HCT116 (cell line): ENCODE measurements at regions not wholly inside any gene's neighbourhood (a gene's known extent, or its start where the extent isn't known, plus 50 kb on each side); places are given as distances from the start of the nearest gene placed in this dataset.

Source experiments
- ATAC-seq: fragments of 200-7000 bp; cut with Tn5 transposase; 2 replicates; pipeline ENCODE4 v1.9.1; 2020; ENCODE audit warnings: mild to moderate bottlenecking, moderate library complexity
- BruUV-seq: library from RNA; stranded (reverse); fragments of 400-500 nt; replicated peaks from 2 replicates; lab custom pipeline; 2021; lab: Mats Ljungman, UMichigan
- CTCF ChIA-PET: fragments of 300-600 bp; sonication (Branson Sonifier 250); formaldehyde crosslinking; loops from one replicate; lab custom pipeline; 2021; ENCODE audit warnings: antibody characterized with exemption; lab: Charles Lee
- POLR2A ChIA-PET: fragments of 300-600, 350-600 bp; sonication (Branson Sonifier 250); formaldehyde crosslinking; loops from one replicate; lab custom pipeline; 2021; ENCODE audit warnings: antibody characterized with exemption; lab: Charles Lee
- RAD21 ChIA-PET, 2 experiments: fragments of 300-600 bp; sonication (Branson Sonifier 250); formaldehyde crosslinking; loops; one replicate each; lab custom pipeline; 2023; ENCODE audit warnings: low total read pairs in 2 of 2; ENCODE audit not compliant: uncharacterized antibody in 2 of 2, unreplicated experiment in 2 of 2, low non-redundant PET in 1 of 2; lab: Charles Lee
- DNase-seq: peaks from one replicate; pipeline ENCODE4 v3.0.0-alpha.2; 2010; ENCODE audit warnings: low read depth, low spot score
- H2AFZ ChIP-seq: fragments of 200-600 bp; shearing (Covaris generic), sonication (generic); 2 replicates; pipeline ENCODE4 v1.6.1; 2017; ENCODE audit warnings: low read depth, mixed run types, mixed read lengths, antibody characterized with exemption, low read length; ENCODE audit not compliant: poor library complexity, severe bottlenecking
- H3K27ac ChIP-seq: 2 replicates; pipeline ENCODE4 v1.5.1; 2012; ENCODE audit warnings: low read depth, low read length
- H3K27me3 ChIP-seq: fragments of 200-600 bp; sonication (generic); 2 replicates; pipeline ENCODE4 v1.6.1; 2016; ENCODE audit warnings: mixed run types, low read length, mixed read lengths; ENCODE audit not compliant: insufficient read depth
- H3K36me3 ChIP-seq, 2 experiments: fragments of 200-500 bp in 1 of 2; fragments of 200-600 bp in 1 of 2; sonication (Bioruptor generic) in 1 of 2; sonication (generic) in 1 of 2; 2 replicates each; pipeline versions ENCODE4 v1.5.1 to v1.6.1; 2014 to 2016; ENCODE audit warnings: low read length in 2 of 2, inconsistent platforms in 1 of 2, mixed read lengths in 1 of 2, mixed run types in 1 of 2; ENCODE audit not compliant: insufficient read depth in 2 of 2, control insufficient read depth in 1 of 2
- H3K4me1 ChIP-seq, 2 experiments: fragments of 200-600 bp in 1 of 2; sonication (generic) in 1 of 2; 2 replicates each; pipeline versions ENCODE4 v1.5.1 to v1.6.1; 2012 to 2017; ENCODE audit warnings: low read length in 2 of 2, inconsistent platforms in 1 of 2, mild to moderate bottlenecking in 1 of 2, mixed read lengths in 1 of 2, mixed run types in 1 of 2, moderate library complexity in 1 of 2; ENCODE audit not compliant: insufficient read depth in 2 of 2, control insufficient read depth in 1 of 2
- H3K4me2 ChIP-seq: fragments of 200-600 bp; sonication (generic); 2 replicates; pipeline ENCODE4 v1.6.1; 2017; ENCODE audit warnings: mixed run types, low read length, mixed read lengths
- H3K4me3 ChIP-seq, 2 experiments: fragments of 200-600 bp in 1 of 2; sonication (generic) in 1 of 2; replicated peaks in 1 of 2; 2 replicates each; pipeline ENCODE4 v1.5.1; 2011 to 2016; ENCODE audit warnings: low read length in 2 of 2, control low read depth in 1 of 2, low read depth in 1 of 2, mild to moderate bottlenecking in 1 of 2, mixed read lengths in 1 of 2, mixed run types in 1 of 2
- H3K79me2 ChIP-seq: fragments of 200-600 bp; sonication (generic); 2 replicates; pipeline ENCODE4 v1.6.1; 2017; ENCODE audit warnings: mild to moderate bottlenecking, mixed run types, low read length, moderate library complexity, mixed read lengths; ENCODE audit not compliant: insufficient read depth
- H3K9ac ChIP-seq: fragments of 200-600 bp; sonication (generic); 2 replicates; pipeline ENCODE4 v1.6.1; 2016; ENCODE audit warnings: low read length, mixed read lengths
- H3K9me2 ChIP-seq: fragments of 200-600 bp; sonication (generic), shearing (Covaris generic); 2 replicates; pipeline ENCODE4 v1.6.1; 2017; ENCODE audit warnings: mixed run types, mild to moderate bottlenecking, moderate library complexity; ENCODE audit not compliant: insufficient read depth
- H3K9me3 ChIP-seq, 2 experiments: fragments of 200-500 bp in 1 of 2; fragments of 200-600 bp in 1 of 2; sonication (Bioruptor generic) in 1 of 2; sonication (generic) in 1 of 2; 2 replicates each; pipeline ENCODE4 v1.6.1; 2014 to 2017; ENCODE audit warnings: low read length in 2 of 2, mixed read lengths in 2 of 2, inconsistent platforms in 1 of 2, low read depth in 1 of 2, mild to moderate bottlenecking in 1 of 2, mixed run types in 1 of 2, moderate library complexity in 1 of 2; ENCODE audit not compliant: control insufficient read depth in 1 of 2, insufficient read depth in 1 of 2
- H4K20me1 ChIP-seq: fragments of 200-600 bp; sonication (generic), shearing (Covaris generic); 2 replicates; pipeline ENCODE4 v1.6.1; 2017; ENCODE audit warnings: mixed run types, mild to moderate bottlenecking, moderate library complexity; ENCODE audit not compliant: insufficient read depth
- CBX3 ChIP-seq: IDR thresholded peaks from 2 replicates; pipeline ENCODE4 v1.6.1; 2012; ENCODE audit warnings: low read depth
- EGR1 ChIP-seq: IDR thresholded peaks from 2 replicates; pipeline ENCODE4 v1.6.1; 2012; ENCODE audit warnings: low read depth
- EZH2 ChIP-seq: fragments of 200-600 bp; sonication (generic); IDR thresholded peaks from 2 replicates; pipeline ENCODE4 v1.6.1; 2017; ENCODE audit warnings: antibody characterized with exemption, mixed run types
- FOSL1 ChIP-seq: IDR thresholded peaks from 2 replicates; pipeline ENCODE4 v1.6.1; 2012; ENCODE audit warnings: low read depth
- JUND ChIP-seq: IDR thresholded peaks from 2 replicates; pipeline ENCODE4 v1.6.1; 2012
- POLR2A ChIP-seq: IDR thresholded peaks from 2 replicates; pipeline ENCODE4 v1.7.0; 2011; ENCODE audit warnings: borderline replicate concordance; ENCODE audit not compliant: insufficient read depth, insufficient read length; ENCODE audit errors: extremely low read depth
- POLR2AphosphoS5 ChIP-seq: IDR thresholded peaks from 2 replicates; pipeline ENCODE4 v1.6.1; 2011; ENCODE audit warnings: mild to moderate bottlenecking, low read depth, low read length, moderate library complexity
- RAD21 ChIP-seq: IDR thresholded peaks from 2 replicates; pipeline ENCODE4 v1.6.1; 2012; ENCODE audit warnings: low read depth, mild to moderate bottlenecking
- SIN3A ChIP-seq: IDR thresholded peaks from 2 replicates; pipeline ENCODE4 v1.6.1; 2012; ENCODE audit warnings: low read depth
- SP1 ChIP-seq: IDR thresholded peaks from 2 replicates; pipeline ENCODE4 v1.6.1; 2012; ENCODE audit warnings: low read depth
- SRF ChIP-seq: IDR thresholded peaks from 2 replicates; pipeline ENCODE4 v1.6.1; 2012; ENCODE audit warnings: low read depth
- TCF7L2 ChIP-seq: IDR thresholded peaks from 2 replicates; pipeline ENCODE4 v1.7.0; 2011; ENCODE audit warnings: borderline replicate concordance, inconsistent platforms; ENCODE audit not compliant: insufficient read depth, insufficient read length; ENCODE audit errors: extremely low read depth
- ZFX ChIP-seq: fragments of 450-650 bp; IDR thresholded peaks from 2 replicates; pipeline ENCODE4 v1.6.1; 2017
- ZNF274 ChIP-seq: fragments of 200-500 bp; sonication (Bioruptor generic); IDR thresholded peaks from 2 replicates; pipeline ENCODE4 v1.6.1; 2014; ENCODE audit warnings: mild to moderate bottlenecking, low read depth, low read length, inconsistent platforms
- intact Hi-C: fragments of 100-400 bp; cut with micrococcal nuclease; formaldehyde crosslinking; loops from 2 replicates; pipeline ENCODE4 v1.10.0; 2022
- TF ChIP-seq, protein P1 (sequence below): IDR thresholded peaks from 2 replicates; pipeline ENCODE4 v1.6.1; 2012; ENCODE audit warnings: low read depth
- TF ChIP-seq, protein P2 (sequence below), 3 experiments: fragments of 200-600 bp in 1 of 3; sonication (generic) in 1 of 3; IDR thresholded peaks in 2 of 3; conservative IDR thresholded peaks in 1 of 3; 2 replicates each; pipeline ENCODE4 v1.5.1; 2012 to 2017; ENCODE audit warnings: low read depth in 2 of 3, low read length in 2 of 3, antibody characterized with exemption in 1 of 3, borderline replicate concordance in 1 of 3, control low read depth in 1 of 3, mild to moderate bottlenecking in 1 of 3, mixed read lengths in 1 of 3, mixed run types in 1 of 3, moderate library complexity in 1 of 3; ENCODE audit not compliant: insufficient read depth in 1 of 3
- TF ChIP-seq, protein P3 (sequence below): IDR thresholded peaks from 2 replicates; pipeline ENCODE4 v1.6.1; 2012
- TF ChIP-seq, protein P4 (sequence below): IDR thresholded peaks from 2 replicates; pipeline ENCODE4 v1.6.1; 2011; ENCODE audit warnings: mild to moderate bottlenecking, low read length, moderate library complexity; ENCODE audit not compliant: insufficient replicate concordance; ENCODE audit errors: extremely low read depth

DNA sequence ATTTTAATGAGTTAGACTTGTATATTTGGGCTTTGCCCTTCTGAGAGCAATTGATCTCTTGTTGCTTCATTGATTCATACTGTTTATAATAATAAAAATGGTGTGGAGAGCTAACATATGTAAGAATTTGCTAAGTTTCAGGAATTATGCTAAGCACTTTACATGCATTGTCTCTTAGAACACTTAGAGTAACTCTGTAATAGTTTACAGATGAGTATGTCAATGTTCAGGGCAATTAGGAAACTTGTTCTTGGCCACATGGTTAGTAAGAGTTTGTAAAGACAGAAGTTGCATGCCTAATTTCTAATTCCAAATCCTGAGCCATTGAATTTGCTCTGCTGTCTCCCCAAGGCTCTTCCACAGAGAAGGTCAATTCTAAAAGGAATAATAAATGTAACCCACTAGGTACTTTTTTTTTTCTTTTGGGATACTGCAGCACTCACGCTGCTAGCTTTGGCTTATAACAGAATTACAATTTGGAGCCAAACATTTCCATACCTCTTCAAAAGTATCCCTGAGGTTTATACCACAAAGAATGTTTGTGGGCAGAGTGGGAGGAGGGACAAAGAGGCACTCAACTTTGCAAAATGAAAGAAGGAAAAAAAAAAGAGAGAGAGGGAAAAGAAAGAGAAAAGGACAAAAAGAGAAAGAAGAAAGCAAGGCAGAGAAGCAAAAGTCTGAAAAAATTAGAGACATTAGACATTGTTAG, 232.4 kb downstream of the CALCRL start:
- ChIA-PET CTCF (no interaction called here), RAD21 (no interaction called here), POLR2A (no interaction called here)
- TF ChIP-seq ZNF274 (no peak), FOSL1 (no peak), SRF (no peak), TCF7L2 (no peak), POLR2AphosphoS5 (no peak), SP1 (no peak), CBX3 (no peak), JUND (no peak), ZFX (no peak), EZH2 (no peak), RAD21 (no peak), EGR1 (no peak), SIN3A (no peak), POLR2A (no peak)
- TF ChIP-seq, protein P1, sequence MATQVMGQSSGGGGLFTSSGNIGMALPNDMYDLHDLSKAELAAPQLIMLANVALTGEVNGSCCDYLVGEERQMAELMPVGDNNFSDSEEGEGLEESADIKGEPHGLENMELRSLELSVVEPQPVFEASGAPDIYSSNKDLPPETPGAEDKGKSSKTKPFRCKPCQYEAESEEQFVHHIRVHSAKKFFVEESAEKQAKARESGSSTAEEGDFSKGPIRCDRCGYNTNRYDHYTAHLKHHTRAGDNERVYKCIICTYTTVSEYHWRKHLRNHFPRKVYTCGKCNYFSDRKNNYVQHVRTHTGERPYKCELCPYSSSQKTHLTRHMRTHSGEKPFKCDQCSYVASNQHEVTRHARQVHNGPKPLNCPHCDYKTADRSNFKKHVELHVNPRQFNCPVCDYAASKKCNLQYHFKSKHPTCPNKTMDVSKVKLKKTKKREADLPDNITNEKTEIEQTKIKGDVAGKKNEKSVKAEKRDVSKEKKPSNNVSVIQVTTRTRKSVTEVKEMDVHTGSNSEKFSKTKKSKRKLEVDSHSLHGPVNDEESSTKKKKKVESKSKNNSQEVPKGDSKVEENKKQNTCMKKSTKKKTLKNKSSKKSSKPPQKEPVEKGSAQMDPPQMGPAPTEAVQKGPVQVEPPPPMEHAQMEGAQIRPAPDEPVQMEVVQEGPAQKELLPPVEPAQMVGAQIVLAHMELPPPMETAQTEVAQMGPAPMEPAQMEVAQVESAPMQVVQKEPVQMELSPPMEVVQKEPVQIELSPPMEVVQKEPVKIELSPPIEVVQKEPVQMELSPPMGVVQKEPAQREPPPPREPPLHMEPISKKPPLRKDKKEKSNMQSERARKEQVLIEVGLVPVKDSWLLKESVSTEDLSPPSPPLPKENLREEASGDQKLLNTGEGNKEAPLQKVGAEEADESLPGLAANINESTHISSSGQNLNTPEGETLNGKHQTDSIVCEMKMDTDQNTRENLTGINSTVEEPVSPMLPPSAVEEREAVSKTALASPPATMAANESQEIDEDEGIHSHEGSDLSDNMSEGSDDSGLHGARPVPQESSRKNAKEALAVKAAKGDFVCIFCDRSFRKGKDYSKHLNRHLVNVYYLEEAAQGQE: no peak
- TF ChIP-seq, protein P2, sequence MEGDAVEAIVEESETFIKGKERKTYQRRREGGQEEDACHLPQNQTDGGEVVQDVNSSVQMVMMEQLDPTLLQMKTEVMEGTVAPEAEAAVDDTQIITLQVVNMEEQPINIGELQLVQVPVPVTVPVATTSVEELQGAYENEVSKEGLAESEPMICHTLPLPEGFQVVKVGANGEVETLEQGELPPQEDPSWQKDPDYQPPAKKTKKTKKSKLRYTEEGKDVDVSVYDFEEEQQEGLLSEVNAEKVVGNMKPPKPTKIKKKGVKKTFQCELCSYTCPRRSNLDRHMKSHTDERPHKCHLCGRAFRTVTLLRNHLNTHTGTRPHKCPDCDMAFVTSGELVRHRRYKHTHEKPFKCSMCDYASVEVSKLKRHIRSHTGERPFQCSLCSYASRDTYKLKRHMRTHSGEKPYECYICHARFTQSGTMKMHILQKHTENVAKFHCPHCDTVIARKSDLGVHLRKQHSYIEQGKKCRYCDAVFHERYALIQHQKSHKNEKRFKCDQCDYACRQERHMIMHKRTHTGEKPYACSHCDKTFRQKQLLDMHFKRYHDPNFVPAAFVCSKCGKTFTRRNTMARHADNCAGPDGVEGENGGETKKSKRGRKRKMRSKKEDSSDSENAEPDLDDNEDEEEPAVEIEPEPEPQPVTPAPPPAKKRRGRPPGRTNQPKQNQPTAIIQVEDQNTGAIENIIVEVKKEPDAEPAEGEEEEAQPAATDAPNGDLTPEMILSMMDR (IDR thresholded peaks at IDR 0.05 in 2 of 3, conservative IDR thresholded peaks at IDR 0.05 in 1 of 3; ENCODE audit: borderline replicate concordance in 1 of 3, insufficient read depth in 1 of 3, low read depth in 2 of 3, low read length in 2 of 3): no peak
- TF ChIP-seq, protein P3, sequence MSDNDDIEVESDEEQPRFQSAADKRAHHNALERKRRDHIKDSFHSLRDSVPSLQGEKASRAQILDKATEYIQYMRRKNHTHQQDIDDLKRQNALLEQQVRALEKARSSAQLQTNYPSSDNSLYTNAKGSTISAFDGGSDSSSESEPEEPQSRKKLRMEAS: no peak
- TF ChIP-seq, protein P4, sequence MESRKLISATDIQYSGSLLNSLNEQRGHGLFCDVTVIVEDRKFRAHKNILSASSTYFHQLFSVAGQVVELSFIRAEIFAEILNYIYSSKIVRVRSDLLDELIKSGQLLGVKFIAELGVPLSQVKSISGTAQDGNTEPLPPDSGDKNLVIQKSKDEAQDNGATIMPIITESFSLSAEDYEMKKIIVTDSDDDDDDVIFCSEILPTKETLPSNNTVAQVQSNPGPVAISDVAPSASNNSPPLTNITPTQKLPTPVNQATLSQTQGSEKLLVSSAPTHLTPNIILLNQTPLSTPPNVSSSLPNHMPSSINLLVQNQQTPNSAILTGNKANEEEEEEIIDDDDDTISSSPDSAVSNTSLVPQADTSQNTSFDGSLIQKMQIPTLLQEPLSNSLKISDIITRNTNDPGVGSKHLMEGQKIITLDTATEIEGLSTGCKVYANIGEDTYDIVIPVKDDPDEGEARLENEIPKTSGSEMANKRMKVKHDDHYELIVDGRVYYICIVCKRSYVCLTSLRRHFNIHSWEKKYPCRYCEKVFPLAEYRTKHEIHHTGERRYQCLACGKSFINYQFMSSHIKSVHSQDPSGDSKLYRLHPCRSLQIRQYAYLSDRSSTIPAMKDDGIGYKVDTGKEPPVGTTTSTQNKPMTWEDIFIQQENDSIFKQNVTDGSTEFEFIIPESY: no peak
- H4K20me1 ChIP-seq: no peaks in the 10 kb centered on the region
- no peak overlapping the region for H2AFZ ChIP-seq
- no peaks in the 10 kb centered on the region for H3K9me2 ChIP-seq
- H3K9ac ChIP-seq: no peak overlapping the region
- H3K9me3 ChIP-seq: no peaks in the 10 kb centered on the region
- no peak overlapping the region for H3K4me2 ChIP-seq
- intact Hi-C loops: no loop called here
- ATAC-seq (no peak), DNase-seq (no peak)
- no peak overlapping the region for H3K4me3 ChIP-seq
- BruUV-seq: no TSS peak
- H3K27ac ChIP-seq: no peak overlapping the region
- no peaks in the 10 kb centered on the region for H3K79me2 ChIP-seq
- no peaks in the 10 kb centered on the region for H3K4me1 ChIP-seq
- H3K27me3 ChIP-seq: no peaks in the 10 kb centered on the region
- H3K36me3 ChIP-seq: no peaks in the 10 kb centered on the region
